ENCODE measurements at regions not wholly inside any gene's neighbourhood (a gene's known extent, or its start where the extent isn't known, plus 50 kb on each side); places are given as distances from the start of the nearest gene placed in this dataset.

DNA sequence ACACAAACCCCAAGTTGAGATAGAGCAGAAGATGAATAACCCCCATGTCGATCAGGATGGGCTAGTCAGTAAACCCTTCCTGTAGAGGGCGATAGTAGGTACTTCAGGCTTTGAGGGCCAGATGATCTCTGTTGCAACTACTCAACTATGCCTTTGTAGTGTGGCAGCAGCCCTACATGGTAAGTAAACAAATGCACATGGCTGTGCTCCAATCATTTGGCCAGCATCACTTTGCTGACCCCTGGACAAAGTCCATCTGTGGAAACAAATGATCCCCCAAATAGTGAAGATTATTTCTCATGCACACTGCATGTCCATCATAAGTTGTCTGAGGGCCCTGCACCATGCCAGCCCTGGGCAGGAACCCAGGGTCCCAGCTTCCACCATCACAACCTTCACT is 402.2 kb upstream of the PROK2 start:
- TF ChIP-seq, protein P1, sequence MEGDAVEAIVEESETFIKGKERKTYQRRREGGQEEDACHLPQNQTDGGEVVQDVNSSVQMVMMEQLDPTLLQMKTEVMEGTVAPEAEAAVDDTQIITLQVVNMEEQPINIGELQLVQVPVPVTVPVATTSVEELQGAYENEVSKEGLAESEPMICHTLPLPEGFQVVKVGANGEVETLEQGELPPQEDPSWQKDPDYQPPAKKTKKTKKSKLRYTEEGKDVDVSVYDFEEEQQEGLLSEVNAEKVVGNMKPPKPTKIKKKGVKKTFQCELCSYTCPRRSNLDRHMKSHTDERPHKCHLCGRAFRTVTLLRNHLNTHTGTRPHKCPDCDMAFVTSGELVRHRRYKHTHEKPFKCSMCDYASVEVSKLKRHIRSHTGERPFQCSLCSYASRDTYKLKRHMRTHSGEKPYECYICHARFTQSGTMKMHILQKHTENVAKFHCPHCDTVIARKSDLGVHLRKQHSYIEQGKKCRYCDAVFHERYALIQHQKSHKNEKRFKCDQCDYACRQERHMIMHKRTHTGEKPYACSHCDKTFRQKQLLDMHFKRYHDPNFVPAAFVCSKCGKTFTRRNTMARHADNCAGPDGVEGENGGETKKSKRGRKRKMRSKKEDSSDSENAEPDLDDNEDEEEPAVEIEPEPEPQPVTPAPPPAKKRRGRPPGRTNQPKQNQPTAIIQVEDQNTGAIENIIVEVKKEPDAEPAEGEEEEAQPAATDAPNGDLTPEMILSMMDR (IDR thresholded peaks at IDR 0.05; ENCODE audit: poor library complexity) = peak; percentile 9
- TF ChIP-seq EZH2 (IDR thresholded peaks at IDR 0.05; ENCODE audit: borderline replicate concordance) = no peak
- no peak for TF ChIP-seq EZH2phosphoT487 (IDR thresholded peaks at IDR 0.05; ENCODE audit: low read depth, severe bottlenecking, unreplicated experiment)

All from hepatocyte (in vitro differentiated cells).